DMS114 treated with DMSO at 0.1 percent for 48 hours (cell line): ENCODE measurements at regions not wholly inside any gene's neighbourhood (a gene's known extent, or its start where the extent isn't known, plus 50 kb on each side); places are given as distances from the start of the nearest gene placed in this dataset.
"Not testable (repeated sequence)": the region's sequence is repeated elsewhere in the genome, so short reads cannot be mapped to it uniquely, and the experiment has no call there.

Source experiments
- DNase-seq: peaks from one replicate; lab custom pipeline; 2025; ENCODE audit not compliant: unreplicated experiment; lab: John Stamatoyannopoulos, UW

- DNase-seq, result not testable (repeated sequence)
These were observed 343.3 kb upstream of the PLGLB2 start for GRCh38 chr2:87404411-87405255.

- DNase-seq, result not testable (repeated sequence)
These were observed 342.2 kb upstream of the PLGLB2 start for GRCh38 chr2:87405531-87406216.

DNA sequence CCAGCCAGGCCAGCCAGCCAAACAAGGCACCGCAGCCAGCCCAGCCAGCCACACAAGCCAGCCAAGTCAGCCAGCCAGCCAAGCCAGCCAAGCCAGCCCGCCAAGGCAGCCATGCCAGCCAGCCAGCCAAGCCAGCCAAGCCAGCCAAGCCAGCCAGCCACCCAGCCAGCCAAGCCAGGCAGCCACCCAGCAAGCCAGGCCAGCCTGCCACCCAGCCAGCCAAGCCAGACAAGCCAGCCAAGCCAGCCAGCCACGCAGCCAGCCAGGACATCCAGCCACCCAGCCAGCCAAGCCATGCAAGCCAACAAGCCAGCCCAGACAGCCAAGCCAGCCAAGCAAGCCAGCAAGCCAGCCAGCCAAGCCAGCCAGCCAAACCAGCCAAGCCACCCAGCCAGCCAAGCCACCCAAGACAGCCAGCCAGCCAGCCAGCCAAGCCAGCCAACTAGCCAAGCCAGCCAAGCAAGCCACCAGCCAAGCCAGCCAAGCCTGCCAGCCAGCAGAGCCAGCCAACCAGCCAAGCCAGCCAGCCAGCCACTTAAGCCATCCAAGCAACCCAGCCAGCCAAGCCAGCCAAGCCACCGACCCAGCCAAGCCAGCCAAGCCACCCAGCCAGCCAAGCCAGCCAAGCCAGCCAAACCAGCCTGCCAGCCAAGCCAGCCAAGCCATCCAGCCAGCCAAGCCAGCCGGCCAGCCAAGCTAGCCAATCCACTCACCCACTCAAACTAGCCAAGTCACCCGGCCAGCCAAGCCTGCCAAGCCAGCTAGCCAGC is 341.3 kb upstream of the PLGLB2 start:
- DNase-seq, result not testable (repeated sequence)

- DNase-seq, result not testable (repeated sequence)
These were observed 338.3 kb upstream of the PLGLB2 start for GRCh38 chr2:87409601-87410000.

DNA sequence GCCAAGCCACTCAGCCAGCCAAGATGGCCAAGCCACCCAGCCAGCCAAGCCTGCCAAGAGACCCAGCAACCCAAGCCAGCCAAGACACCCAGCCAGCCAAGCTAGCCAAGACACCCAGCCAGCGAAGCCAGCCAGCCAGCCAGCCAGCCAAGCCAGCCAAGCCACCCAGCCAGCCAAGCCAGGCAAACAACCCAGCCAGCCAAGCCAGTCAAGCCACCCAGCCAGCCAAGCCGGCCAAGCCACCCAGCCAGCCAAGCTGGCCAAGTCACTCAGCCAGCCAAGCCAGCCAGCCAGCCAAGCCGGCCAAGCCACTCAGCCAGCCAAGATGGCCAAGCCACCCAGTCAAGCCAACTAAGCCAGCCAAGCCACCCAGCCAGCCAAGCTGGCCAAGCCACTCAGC is 337.5 kb upstream of the PLGLB2 start:
- DNase-seq, result not testable (repeated sequence)

- not testable (repeated sequence) for DNase-seq
These were observed 335.7 kb upstream of the PLGLB2 start for GRCh38 chr2:87412036-87412820.

GRCh38 chr2:87414331-87414730 is 333.6 kb upstream of the PLGLB2 start:
- DNase-seq, result not testable (repeated sequence)

DNA sequence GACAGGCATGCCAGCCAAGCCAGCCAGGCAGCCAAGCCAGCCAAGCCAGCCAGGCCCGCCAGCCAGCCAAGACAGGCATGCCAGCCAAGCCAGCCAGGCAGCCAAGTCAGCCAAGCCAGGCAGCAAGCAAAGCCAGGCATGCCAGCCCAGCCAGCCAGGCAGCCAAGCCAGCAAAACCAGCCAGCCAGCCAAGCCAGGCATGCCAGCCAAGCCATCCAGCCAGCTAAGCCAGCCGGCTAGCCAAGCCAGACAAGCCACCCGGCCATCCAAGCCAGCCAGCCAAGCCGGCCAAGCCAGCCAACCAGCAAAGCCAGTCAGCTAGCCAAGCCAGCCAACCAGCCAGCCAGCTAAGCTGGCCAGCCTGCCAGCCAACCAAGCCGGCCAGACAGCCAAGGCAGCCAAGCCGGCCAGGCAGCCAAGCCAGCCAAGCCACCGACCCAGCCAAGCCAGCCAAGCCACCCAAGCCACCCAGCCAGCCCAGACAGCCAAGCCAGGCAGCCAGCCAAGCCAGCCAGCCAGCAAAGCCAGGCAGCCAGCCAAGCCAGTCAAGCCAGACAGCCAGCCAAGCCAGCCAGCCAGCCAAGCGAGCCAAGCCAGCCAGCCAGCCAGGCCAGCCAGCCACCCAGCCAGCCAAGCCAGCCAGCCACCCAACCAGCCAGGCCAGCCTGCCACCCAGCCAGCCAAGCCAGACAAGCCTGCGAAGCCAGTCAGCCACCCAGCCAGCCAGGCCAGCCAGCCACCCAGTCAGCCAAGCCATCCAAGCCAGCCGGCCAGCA is 332.9 kb upstream of the PLGLB2 start:
- DNase-seq, result not testable (repeated sequence)

DNA sequence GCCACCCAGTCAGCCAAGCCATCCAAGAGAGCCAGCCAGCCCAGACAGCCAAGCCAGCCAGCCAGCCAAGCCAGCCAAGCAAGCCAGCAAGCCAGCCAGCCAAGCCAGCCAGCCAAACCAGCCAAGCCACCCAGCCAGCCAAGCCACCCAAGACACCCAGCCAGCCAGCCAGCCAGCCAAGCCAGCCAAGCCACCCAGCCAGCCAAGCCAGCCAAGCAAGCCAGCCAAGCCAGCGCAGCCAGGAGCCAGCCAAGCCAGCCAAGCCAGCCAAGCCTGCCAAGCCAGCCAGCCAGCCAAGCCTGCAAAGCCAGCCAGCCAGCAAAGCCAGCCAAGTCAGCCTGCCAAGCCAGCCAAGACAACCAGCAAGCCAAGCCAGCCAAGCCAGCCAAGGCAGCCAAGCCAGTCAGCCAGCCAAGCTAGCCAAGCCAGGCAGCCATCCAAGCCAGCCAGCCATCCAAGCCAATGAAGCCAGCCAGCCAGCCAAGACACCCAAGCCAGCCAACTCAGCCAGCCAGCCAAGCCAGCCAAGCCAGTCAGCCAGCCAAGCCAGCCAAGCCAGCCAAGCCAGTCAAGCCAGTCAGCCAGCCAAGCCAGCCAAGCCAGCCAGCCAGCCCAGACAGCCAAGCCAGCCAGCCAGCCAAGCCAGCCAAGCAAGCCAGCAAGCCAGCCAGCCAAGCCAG is 332.2 kb upstream of the PLGLB2 start:
- not testable (repeated sequence) for DNase-seq

DNA sequence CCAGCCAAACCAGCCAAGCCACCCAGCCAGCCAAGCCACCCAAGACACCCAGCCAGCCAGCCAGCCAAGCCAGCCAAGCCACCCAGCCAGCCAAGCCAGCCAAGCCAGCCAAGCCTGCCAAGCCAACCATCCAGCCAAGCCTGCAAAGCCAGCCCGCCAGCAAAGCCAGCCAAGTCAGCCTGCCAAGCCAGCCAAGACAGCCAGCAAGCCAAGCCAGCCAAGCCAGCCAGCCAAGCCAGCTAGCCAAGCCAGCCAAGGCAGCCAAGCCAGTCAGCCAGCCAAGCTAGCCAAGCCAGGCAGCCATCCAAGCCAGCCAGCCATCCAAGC is 331.7 kb upstream of the PLGLB2 start:
- not testable (repeated sequence) for DNase-seq

DNA sequence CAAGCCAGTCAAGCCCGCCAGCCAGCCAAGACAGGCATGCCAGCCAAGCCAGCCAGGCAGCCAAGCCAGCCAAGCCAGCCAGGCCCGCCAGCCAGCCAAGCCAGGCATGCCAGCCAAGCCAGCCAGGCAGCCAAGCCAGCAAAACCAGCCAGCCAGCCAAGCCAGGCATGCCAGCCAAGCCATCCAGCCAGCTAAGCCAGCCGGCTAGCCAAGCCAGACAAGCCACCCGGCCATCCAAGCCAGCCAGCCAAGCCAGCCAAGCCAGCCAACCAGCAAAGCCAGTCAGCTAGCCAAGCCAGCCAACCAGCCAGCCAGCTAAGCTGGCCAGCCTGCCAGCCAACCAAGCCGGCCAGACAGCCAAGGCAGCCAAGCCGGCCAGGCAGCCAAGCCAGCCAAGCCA is 330.7 kb upstream of the PLGLB2 start:
- DNase-seq, result not testable (repeated sequence)

DNA sequence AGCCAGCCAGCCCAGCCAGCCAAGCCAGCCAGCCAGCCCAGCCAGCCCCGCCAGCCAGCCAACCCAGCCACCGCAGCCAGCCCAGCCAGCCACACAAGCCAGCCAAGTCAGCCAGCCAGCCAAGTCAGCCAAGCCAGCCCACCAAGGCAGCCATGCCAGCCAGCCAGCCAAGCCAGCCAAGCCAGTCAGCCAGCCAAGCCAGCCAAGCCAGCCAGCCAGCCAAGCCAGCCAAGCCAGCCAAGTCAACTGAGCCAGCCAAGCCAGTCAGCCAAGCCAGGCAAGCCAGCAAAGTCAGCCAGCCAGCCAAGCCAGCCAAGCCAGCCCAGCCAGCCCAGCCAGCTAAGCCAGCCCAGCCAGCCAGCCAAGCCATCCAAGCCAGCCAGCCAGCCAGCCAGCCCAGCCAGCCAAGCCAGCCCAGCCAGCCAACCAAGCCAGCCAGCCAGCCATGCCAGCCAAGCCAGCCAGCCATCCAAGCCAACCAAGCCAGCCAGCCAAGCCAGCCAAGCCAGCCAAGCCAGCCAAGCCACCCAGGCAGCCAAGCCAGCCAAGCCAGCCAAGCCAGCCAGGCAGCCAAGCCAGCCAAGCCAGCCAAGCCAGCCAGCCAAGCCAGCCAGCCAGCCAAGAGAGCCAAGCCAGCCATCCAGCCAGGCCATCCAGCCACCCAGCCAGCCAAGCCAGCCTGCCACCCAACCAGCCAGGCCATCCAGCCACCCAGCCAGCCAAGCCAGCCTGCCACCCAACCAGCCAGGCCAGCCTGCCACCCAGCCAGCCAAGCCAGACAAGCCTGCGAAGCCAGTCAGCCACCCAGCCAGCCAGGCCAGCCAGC is 329.9 kb upstream of the PLGLB2 start:
- not testable (repeated sequence) for DNase-seq

DNA sequence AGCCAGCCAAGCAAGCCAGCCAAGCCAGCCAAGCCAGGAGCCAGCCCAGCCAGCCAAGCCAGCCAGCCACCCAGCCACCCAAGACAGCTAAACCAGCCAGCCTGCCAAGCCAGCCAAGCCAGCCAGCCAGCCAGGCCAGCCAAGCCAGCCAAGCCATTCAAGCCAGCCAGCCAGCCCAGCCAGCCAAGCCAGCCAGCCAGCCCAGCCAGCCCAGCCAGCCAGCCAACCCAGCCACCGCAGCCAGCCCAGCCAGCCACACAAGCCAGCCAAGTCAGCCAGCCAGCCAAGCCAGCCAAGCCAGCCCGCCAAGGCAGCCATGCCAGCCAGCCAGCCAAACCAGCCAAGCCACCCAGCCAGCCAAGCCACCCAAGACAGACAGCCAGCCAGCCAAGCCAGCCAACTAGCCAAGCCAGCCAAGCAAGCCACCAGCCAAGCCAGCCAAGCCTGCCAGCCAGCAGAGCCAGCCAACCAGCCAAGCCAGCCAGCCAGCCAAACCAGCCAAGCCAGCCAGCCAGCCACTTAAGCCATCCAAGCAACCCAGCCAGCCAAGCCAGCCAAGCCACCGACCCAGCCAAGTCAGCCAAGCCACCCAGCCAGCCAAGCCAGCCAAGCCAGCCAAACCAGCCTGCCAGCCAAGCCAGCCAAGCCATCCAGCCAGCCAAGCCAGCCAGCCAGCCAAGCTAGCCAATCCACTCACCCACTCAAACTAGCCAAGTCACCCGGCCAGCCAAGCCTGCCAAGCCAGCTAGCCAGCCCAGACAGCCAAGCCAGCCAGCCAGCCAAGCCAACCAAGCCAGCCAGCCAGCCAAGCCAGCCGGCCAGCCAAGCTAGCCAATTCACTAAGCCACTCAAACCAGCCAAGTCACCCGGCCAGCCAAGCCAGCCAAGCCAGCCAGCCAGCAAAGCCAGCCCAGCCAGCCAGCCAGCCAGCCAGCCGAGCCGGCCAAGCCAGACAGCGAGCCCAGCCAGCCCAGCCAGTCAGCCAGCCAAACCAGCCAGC is 328.8 kb upstream of the PLGLB2 start:
- DNase-seq, result not testable (repeated sequence)

DNA sequence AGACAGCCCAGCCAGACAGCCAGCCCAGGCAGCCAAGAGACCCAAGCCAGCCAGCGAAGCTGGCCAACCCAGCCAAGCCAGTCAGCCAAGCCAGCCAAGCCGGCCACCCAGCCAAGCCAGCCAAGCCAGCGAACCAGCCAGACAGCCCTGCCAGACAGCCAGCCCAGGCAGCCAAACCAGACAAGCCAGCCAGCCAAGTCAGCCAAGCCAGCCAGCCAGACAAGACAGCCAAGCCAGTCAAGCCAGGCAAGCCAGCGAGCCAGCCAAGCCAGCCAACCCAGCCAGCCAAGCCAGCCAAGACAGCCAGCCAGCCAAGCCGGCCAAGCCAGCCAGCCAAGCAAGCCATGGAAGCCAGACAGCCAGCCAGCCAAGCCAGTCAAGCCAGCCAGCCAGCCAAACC is 327.9 kb upstream of the PLGLB2 start:
- DNase-seq, result not testable (repeated sequence)

- not testable (repeated sequence) for DNase-seq
These were observed 326.9 kb upstream of the PLGLB2 start for GRCh38 chr2:87420954-87421353.

- not testable (repeated sequence) for DNase-seq
These were observed 323.8 kb upstream of the PLGLB2 start for GRCh38 chr2:87423796-87424762.
